MM.1S (cell line): ENCODE measurements at regions not wholly inside any gene's neighbourhood (a gene's known extent, or its start where the extent isn't known, plus 50 kb on each side); places are given as distances from the start of the nearest gene placed in this dataset.

Experiments
- EZH2 ChIP-seq: fragments of 300-600 bp; sonication (generic); optimal IDR thresholded peaks from 2 replicates; pipeline ENCODE3; 2017; ENCODE audit warnings: low read depth, mild to moderate bottlenecking, antibody characterized with exemption, low read length, mixed read lengths
- EZH2phosphoT487 ChIP-seq: fragments of 300-600 bp; sonication (generic); IDR thresholded peaks from 2 replicates; pipeline ENCODE4 v1.6.1; 2018; ENCODE audit warnings: antibody characterized with exemption, low read length
- TF ChIP-seq, protein P1 (sequence below): fragments of 300-600 bp; sonication (generic); IDR thresholded peaks from 2 replicates; pipeline ENCODE4 v1.5.1; 2016; ENCODE audit warnings: antibody characterized with exemption, low read length, mixed read lengths

DNA sequence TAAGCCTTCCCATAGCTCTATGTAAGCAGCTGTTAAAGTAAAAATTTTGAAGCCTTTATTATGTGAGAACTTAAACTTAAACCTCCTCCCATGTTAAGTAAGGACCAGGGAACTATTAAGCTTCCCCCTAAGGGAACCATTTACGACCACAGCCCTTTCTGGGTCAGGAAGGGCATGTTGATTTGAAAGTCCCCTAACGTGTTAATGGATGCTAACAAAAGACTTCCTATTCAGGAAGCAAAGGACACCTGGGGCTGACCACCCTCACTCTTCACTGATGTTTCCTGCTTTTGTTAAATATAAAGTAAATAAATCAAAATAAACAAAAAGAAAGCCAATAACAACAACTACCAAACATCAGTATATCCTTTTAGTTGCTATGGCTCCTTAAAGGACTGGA is 170.6 kb upstream of the RFX3 start:
- TF ChIP-seq, protein P1, sequence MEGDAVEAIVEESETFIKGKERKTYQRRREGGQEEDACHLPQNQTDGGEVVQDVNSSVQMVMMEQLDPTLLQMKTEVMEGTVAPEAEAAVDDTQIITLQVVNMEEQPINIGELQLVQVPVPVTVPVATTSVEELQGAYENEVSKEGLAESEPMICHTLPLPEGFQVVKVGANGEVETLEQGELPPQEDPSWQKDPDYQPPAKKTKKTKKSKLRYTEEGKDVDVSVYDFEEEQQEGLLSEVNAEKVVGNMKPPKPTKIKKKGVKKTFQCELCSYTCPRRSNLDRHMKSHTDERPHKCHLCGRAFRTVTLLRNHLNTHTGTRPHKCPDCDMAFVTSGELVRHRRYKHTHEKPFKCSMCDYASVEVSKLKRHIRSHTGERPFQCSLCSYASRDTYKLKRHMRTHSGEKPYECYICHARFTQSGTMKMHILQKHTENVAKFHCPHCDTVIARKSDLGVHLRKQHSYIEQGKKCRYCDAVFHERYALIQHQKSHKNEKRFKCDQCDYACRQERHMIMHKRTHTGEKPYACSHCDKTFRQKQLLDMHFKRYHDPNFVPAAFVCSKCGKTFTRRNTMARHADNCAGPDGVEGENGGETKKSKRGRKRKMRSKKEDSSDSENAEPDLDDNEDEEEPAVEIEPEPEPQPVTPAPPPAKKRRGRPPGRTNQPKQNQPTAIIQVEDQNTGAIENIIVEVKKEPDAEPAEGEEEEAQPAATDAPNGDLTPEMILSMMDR: no peak
- no peak for TF ChIP-seq EZH2
- TF ChIP-seq EZH2phosphoT487: no peak
